Loucy (cell line): ENCODE measurements at regions not wholly inside any gene's neighbourhood (a gene's known extent, or its start where the extent isn't known, plus 50 kb on each side); places are given as distances from the start of the nearest gene placed in this dataset.

Source experiments
- CTCF ChIP-seq: fragments of 200-600 bp; sonication (generic); conservative IDR thresholded peaks from 2 replicates; pipeline ENCODE4 v1.5.1; 2014; ENCODE audit warnings: mild to moderate bottlenecking, antibody characterized with exemption, low read length
- EZH2phosphoT487 ChIP-seq: fragments of 200-600 bp; IDR thresholded peaks from 2 replicates; pipeline ENCODE4 v1.6.1; 2018; ENCODE audit warnings: antibody characterized with exemption, mild to moderate bottlenecking, moderate library complexity, borderline replicate concordance

GRCh38 chr3:148641722-148642121 lies 56.0 kb upstream of the AGTR1 start:
- TF ChIP-seq CTCF (no peak), EZH2phosphoT487 (no peak)
